ACHN (cell line): ENCODE measurements at regions not wholly inside any gene's neighbourhood (a gene's known extent, or its start where the extent isn't known, plus 50 kb on each side); places are given as distances from the start of the nearest gene placed in this dataset.
"Not testable (repeated sequence)": the region's sequence is repeated elsewhere in the genome, so short reads cannot be mapped to it uniquely, and the experiment has no call there.

Source experiments
- DNase-seq: peaks from one replicate; pipeline ENCODE4 v3.0.0-alpha.2; 2015
- in situ Hi-C: cut with HindIII; loops from 2 replicates; pipeline ENCODE4 v1.10.0; 2017; ENCODE audit warnings: low sequenced_read_pairs, low pct_ligation_motif_present, low pct_unique_long_range_greater_than_20kb

DNA sequence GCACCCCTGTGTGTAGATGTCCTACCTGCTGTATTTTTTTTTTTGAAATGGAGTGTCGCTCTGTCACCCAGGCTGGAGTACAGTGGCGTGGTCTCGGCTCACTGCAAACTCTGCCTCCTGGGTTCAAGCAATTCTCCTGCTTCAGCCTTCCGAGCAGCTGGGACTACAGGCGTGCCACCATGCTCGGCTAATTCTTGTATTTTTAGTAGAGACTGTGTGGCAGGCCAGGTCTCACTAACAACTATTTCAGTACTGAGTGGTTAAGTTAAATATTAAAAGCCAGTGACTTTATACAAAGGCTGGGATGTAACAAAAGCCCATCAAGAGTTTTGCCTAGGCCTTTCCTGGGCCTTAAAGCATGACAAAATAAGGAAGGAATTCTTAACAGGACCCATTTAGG is 255.3 kb upstream of the C2CD4B start:
- DNase-seq: peak; percentile 75
- in situ Hi-C loops: not testable (repeated sequence)

DNA sequence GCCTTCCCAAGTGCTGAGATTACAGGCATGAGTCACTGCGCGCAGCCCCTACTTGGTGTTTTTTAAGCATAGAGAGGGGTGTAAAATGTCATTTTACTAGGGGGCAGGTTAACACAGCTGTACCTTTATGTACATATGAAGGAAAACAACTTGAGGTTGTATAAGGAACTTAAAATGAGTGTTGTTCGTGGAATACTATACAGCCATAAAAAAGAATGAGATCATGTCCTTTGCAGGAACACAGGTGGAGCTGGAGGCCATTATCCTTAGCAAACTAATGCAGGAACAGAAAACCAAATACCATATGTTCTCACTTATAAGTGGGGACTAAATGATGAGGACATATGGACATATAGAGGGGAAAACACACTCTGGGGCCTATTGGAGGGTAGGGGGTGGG is 256.2 kb upstream of the C2CD4B start:
- no peak for DNase-seq
- in situ Hi-C loops: no loop called here

DNA sequence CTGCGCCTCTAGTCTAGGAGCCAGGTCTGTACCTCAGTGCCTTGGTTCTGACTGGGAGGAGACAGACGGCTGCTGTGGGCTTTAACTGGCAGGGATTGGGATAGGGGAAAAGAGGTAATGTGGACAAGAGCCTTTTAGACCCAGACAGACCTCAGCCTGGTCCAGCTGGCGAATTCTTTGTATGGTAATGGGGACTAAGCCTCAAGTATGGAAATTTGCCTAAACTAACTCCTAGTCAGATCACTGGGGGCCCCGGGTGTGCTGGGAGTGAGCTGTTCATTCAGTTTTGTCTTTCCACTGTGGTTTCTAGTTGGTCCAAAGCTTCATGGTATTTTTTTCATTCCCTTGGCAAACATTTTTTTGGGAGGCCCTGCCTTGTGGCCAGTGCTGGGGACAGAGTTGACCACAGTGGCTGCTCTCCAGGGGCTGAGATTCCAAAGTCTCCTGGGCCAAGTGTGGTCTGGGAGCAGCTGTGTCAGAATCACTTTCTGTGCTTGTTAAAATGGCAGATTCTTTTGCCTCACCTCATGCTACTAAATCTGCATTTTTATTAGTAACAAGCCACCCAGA is 261.4 kb upstream of the C2CD4B start:
- in situ Hi-C loops: no loop called here
- DNase-seq: no peak

DNA sequence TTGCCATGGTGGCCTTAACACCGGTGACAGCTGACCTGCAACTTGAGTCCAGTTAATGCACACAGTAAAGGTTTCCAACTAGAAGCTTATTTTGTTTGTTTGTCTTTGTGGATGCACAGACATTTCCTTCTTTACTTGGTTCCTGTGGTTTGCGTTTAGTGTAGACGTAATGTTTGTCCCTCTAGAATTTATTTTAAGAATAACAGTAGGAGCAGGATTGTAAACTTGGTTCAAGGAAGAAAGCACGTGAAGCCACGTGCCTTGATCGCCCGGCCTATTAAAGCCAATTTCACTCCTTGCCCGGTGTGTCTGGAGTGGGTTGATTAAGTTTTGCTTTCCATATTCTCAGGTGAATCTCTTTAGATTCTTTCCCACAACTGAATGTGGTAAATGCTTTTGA is 263.2 kb upstream of the C2CD4B start:
- in situ Hi-C loops: no loop called here
- DNase-seq: no peak

DNA sequence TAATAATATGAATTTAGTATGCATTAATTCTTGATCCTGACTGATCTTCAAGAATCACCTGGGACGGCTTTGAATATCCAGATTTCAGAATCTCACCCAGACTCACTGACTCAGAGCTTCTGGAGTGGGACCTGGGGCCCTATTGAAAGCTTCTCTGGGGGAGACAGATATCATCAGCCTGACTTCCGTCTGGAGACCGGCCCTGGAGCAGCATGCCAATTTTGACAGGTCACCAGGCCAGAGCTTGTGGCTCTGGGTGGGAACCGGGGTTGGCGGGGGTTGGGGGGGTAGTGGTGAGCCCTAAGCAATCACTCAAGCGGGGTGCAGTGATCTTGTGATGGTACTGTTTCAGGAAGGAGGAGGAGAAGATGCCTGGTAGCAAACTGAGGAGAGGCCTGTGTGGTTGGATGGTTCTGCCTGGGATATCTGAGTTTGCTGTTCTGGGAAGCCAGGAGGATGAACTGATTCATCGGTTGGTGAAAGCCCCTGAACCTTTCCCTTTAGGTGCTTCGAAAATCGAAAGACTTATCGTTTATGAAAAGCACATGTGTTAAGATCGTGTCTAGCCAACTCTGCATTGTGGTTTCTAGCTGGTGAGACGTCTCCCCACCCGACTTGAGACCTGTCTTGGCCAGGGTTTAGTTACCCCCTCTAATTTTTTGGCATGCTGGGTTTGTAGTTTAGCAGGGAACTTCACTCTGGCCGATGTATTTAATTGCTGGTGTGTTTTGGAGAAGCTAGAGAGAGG is 263.9 kb upstream of the C2CD4B start:
- no peak for DNase-seq
- in situ Hi-C loops: no loop called here

DNA sequence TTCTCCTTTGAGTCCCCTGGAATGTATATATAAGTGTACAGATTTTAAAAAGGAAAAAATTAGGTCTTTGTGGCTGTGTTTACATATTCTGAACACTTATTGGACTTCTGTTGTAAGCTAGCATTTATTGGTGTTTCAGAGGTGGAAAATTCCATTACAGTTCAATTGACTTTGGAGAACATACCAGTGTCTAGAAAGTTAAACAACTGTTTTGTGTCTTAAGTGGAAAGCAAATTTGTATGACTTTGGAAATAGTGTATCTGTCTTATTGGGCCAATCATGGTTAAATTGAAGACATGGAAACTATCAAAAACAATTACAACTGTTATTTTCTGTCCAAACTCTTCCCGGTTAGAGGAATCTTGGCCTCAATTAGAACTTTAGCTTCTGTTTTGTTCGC is 265.0 kb upstream of the C2CD4B start:
- in situ Hi-C loops: no loop called here
- DNase-seq: no peak

DNA sequence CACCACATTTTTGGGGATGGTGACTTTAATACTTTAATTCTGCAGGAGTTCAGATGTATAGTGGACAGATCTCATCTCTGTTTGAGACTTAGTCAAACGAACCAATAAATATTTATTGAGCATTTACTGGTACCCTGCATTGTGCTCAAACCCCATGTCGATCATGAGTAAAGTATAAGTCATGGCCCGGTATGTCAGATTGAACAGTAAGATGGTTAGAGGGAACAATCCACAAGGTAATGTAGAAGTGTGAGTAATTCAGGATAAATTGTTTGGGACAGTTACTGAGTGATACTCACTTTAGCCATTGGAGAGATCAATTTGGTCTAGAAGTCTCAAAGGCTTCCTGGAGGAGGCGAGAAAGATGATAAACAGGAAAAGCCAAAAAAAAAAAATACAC is 265.5 kb upstream of the C2CD4B start:
- in situ Hi-C loops: no loop called here
- no peak for DNase-seq

DNA sequence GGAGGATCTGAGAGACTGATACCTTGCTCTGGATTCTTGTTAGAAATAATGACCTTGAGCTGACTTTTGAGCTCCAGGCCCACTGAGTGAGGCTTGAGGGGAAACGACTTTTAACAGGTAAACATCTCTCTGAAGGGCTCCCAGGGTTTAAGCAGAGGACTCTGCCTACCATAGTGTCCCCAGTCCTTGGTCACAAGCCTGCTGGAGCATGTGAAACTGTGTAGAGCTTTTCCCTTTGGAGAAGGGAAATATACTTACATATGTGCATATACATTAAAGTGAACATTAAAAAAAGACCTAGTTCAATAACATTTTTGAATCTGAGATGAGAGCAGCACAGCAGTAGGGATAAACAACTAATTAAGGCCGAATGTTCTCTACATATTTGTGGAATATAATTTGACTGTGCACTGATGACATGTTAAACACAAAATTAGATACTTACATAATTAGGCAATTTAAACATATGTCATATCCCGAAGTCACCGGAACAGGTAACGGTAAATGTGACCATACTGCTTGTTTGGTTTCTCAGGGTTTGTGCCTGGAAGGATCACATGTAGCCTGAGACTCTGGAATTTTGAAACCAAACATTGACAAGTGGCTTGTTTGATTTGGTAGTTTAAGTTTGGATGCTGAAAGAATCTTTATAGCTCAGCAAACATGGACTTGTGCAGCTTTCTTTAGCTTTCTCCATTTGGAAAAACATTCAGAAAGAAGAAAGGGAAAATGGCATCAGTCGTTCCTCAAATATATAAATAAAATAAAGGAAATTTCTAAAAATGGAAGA is 266.1 kb upstream of the C2CD4B start:
- in situ Hi-C loops: no loop called here
- no peak for DNase-seq

DNA sequence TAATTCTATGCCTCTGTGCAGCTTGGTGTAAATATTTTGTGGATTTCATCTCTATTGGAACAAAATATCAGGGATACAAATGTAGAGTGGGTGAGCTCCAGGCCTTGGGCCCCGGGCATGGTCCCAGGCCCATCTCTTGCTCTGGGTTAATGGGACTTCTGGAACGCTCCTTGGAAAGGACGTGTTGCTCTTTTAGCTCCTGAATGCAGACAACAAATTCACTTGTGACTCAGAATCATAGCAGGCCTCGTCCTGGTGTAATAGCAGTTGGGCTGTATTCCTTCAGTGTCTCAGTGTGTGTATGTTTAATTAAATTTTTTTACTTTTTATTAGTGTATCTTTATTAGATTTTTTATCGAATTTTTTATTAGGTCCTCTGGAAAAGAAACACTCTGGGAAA is 266.7 kb upstream of the C2CD4B start:
- no peak for DNase-seq
- in situ Hi-C loops: no loop called here

DNA sequence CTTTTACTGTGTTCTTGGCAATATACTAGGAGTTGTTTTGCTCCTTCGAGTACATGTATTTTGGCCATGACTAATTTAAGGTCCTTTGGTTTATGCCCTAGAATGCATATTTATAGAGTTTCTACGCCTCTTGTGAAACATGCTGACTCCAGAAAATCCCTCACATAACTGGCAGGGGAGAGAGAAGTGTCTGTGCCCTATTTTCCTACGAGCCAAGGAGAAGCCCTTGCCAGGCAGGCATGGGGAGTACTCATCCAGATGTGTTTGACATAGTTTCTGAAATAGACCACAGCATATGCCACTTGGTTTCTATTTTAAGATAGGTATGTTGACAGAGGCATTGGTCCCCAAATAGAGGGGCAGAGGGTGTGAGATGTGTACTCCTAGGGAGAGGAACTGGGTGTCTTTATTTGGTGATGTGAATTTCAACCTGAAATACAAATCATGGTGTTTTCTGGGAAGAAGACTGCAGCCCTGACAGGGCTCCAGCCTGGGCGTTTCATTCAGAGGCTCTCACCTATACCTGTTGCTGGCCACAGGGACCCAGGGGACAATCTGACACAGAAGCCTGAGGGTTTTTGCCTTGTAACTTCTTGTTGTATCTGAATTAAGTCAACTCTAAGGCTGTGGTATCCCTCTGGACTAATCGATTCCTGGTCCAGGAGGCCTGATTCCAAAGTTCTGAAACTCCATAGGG is 267.8 kb upstream of the C2CD4B start:
- in situ Hi-C loops: no loop called here
- DNase-seq: no peak

DNA sequence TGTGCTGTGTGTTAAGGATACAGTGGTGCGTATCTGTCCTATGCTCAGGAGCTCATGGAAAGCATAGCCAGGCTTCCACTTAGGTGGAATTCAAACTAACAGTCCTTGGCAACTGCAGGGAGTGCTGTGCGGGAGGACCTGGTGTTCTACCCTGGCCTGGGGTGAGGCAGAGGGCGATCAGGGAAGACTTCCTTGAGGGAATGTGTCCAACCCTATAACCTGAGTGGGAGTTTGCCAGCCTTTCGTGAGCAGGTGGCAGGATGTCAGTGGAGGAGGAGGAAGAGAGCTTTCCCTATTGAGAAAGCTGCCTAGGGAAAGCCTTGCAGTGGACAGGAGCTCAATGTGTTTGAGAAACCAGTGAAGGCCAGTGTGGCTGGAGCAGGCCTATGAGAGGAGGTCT is 271.1 kb upstream of the C2CD4B start:
- in situ Hi-C loops: no loop called here
- no peak for DNase-seq

DNA sequence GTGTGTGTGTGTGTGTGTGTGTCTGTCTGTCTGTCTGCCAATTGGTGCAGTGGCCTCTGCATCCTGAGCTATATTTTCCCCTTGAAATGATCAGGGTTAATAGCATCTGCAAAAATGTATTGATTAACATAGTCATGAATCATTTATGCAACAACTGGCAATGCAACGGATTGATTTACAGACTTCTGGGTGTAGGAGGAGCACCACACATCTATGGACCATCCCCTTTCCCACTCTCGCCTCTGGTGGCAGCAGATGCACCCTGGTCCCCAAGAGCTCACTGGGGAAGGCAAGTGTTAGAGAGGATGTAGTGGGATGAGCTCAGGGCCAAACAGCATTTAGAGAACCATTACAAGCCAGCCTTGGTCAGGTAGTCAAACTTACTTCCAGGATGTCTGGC is 272.7 kb upstream of the C2CD4B start:
- DNase-seq: no peak
- in situ Hi-C loops: no loop called here

DNA sequence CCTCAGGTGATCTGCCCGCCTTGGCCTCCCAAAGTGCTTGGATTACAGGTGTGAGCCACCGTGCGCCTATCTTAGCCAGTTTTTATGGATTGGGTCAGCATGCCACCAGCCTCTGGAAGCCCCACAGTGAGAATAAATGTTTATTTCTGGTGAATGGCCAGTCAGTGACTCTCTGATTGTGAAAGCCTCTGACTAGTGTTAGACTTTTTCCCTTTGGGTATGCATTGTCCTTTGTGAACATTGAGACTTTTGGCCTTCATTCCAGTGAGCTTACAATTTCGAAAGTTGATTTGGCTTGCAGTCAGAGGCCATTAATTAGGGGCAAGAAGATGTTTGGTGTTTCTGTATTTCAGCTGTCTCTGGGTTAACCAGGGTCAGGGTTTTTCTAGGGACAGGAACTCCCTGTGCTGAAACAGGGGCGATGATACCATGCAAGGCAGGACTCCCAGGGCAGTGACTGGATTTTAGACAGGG is 274.5 kb upstream of the C2CD4B start:
- no peak for DNase-seq
- in situ Hi-C loops: no loop called here

DNA sequence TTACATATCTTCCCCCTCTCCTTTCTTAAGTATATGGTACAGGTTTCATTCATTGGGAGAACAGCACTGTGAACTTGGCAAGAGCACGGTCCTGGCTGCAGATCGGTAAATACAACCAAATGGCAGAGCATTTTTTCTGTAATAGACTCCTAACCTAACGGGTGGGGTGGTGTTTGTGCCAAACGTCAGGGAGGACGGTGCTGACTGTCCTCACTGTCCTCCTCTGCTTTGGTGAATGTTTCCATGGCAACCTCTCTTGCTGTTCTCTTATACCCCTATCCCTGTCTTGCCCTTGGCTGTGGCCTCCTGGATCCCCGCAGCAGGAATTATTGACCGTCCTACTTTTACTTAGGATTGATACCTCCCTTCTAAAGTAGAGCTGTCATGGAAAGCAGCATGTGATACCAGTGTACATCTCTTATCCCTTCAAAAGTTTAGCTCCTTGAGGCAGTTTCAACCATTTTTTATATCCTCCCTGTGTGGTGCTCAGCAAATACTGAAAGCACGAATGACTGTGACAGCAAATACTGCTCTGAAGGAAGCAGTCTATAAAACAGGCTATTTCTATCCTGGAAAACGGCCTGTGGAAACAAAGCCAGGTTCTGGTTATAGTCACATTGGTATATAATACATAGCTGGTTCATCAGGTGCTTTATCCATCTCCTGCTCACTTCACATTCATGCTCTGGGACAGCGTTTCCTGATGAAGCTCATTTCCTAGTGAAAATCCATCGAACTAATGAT is 275.4 kb upstream of the C2CD4B start:
- in situ Hi-C loops: no loop called here
- DNase-seq: no peak

DNA sequence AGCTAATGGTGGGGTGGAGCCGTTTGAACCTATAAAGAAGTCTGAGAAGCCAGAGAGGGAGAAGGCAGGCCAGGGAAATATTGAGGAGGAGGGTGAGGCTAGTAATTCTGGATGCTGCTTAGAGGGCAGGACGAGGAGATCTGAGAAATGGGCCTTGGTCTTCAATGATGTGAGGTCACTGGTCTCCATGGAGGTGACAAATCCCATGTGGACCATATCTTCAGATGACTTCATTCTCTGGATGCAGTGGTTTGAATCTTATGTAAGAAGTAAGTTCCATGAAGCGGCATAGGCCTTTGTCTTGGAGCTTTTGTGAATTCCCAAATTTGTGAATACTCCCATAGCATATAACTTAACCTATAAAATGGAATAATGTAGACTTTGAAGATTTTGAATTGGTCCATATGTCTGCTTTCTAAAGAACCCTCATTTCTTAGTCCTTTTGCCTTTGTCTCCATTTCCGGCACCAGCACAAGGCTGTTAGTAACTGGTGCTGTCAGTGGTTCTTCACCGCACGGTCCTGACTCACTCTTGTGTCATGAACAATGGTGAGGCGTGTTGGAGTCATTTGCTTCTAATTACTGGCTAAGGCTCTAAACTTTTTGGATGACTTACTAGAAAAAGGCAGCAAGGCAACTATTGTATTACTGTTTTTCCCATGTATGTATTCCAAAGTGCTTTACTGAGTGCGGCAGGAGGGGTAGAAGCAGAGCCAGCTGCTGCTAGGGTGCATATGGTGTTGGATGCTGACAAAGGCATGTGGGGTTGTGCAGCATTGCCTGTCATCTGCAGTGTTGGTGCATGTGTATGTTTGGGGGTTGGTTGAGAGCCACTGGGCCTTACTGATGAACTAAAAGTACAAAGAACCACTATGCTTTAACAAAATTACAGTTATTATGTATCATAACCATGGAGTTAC is 279.3 kb upstream of the C2CD4B start:
- in situ Hi-C loops: no loop called here
- peak; percentile 70 for DNase-seq

DNA sequence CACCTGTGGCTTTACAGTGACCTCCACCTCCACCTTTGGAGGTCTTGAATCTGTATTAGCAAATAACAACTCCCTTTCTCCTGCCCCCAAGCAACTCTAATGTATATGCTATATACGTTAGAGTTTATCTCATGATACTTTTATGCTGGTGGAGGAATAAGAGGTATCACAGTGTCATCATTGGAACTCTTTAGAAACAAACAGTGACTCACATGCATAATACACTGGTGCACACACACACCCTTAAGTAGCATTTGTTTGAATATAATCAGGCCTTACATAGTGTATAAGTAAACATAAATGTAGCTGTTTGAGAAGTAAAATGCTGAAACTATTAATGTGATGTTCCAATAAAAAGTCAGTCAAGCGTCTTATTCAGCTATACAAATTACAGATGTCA is 280.2 kb upstream of the C2CD4B start:
- DNase-seq: no peak
- in situ Hi-C loops: no loop called here

DNA sequence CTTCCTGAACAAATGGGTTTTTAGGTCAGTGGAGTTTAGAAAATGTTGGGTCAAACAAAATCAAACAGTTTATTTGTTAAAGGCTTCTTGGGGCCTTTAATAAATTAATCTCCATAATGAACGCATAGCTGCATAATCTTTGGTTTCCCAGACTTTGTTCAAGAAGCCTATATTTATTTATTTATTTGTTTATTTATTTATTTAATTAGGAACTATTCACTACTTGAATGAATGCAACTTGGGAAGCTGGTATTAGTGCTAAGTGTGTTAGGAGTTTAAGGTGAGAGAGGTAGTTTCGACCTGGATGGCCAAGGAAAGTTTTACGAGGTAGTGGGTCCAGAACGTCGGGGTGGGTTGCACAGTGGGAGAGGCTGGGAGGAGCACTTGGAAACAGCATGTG is 281.9 kb upstream of the C2CD4B start:
- in situ Hi-C loops: no loop called here
- DNase-seq: no peak

DNA sequence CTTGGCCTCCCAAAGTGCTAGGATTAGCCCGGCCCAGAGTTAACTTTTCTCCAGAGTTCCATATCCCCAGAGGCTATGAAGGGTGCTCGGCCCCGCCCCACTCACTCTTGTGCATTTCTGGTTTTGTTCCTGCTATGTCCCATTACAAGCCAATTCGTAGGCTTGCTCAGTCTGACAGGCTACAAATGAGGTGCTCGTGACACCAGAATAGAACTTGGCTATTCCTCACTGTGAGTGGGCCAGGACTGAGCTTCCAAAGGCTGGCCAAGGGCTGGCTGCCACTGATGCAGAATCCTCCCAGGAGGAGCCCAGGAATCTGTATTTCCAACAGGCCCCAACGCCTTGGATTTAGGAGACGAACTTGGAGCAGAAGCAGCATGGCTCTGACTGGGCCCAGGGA is 282.7 kb upstream of the C2CD4B start:
- no peak for DNase-seq
- in situ Hi-C loops: no loop called here
